A549 (cell line): ENCODE measurements at regions not wholly inside any gene's neighbourhood (a gene's known extent, or its start where the extent isn't known, plus 50 kb on each side); places are given as distances from the start of the nearest gene placed in this dataset.

Experiments
- ATAC-seq, 2 experiments: fragments of 200-7000 bp in 1 of 2; fragments of >200 bp in 1 of 2; cut with Nextera tagmentation in 1 of 2; cut with Tn5 transposase in 1 of 2; 3 replicates each; pipeline versions ENCODE4 v1.8.0 to v1.9.1; 2018 to 2020; ENCODE audit warnings: mild to moderate bottlenecking in 1 of 2, moderate library complexity in 1 of 2
- CTCF ChIA-PET: fragments of 300-600 bp; sonication (Branson Sonifier 250); formaldehyde crosslinking; extraction: SDS; loops from one replicate; lab custom pipeline; 2021; ENCODE audit warnings: antibody characterized with exemption, inconsistent platforms; lab: Yijun Ruan, JAX
- POLR2A ChIA-PET: fragments of 350-600 bp; formaldehyde crosslinking; extraction: SDS; loops from one replicate; lab custom pipeline; 2021; ENCODE audit warnings: antibody characterized with exemption, inconsistent platforms; lab: Yijun Ruan, JAX
- DNase-seq, 2 experiments: peaks; one replicate each; pipeline versions ENCODE4 v3.0.0 to v3.0.0-alpha.2; 2011 to 2016; ENCODE audit warnings: low read depth in 1 of 2, low spot score in 1 of 2
- FAIRE-seq: peaks from 2 replicates; lab custom pipeline; 2011; peaks lifted over from hg19 to GRCh38; lab: Jason Lieb, UNC
- H3K27ac ChIP-seq, 2 experiments: fragments of >200 bp; sonication (Bioruptor Twin); formaldehyde crosslinking; 3 replicates each; pipeline ENCODE4 v1.5.1; 2016 to 2017
- H3K4me1 ChIP-seq: fragments of >200 bp; sonication (Bioruptor Twin); formaldehyde crosslinking; 3 replicates; pipeline ENCODE4 v1.6.1; 2016
- H3K4me2 ChIP-seq: fragments of >200 bp; sonication (Bioruptor Twin); formaldehyde crosslinking; 3 replicates; pipeline ENCODE4 v1.6.1; 2016
- H3K4me3 ChIP-seq: fragments of >200 bp; sonication (Bioruptor Twin); formaldehyde crosslinking; 3 replicates; pipeline ENCODE4 v1.5.1; 2016
- H3K9me3 ChIP-seq: fragments of >200 bp; sonication (Bioruptor Twin); formaldehyde crosslinking; 3 replicates; pipeline ENCODE4 v1.6.1; 2016
- CBX8 ChIP-seq: fragments of 200-600 bp; sonication (generic); IDR thresholded peaks from 2 replicates; pipeline ENCODE4 v1.6.1; 2016
- CHD2 ChIP-seq: fragments of 150-350 bp; IDR thresholded peaks from 2 replicates; pipeline ENCODE4 v1.6.1; 2014; ENCODE audit warnings: low read length; ENCODE audit not compliant: partially characterized antibody
- EHF ChIP-seq: fragments of 250-450 bp; sonication (Bioruptor Pico); IDR thresholded peaks from 2 replicates; pipeline ENCODE4 v1.5.0; 2020; ENCODE audit warnings: mild to moderate bottlenecking
- FOSB ChIP-seq: fragments of 250-450 bp; sonication (Bioruptor Pico); IDR thresholded peaks from 2 replicates; pipeline ENCODE4 v1.5.0; 2020; ENCODE audit warnings: mild to moderate bottlenecking, moderate library complexity
- FOXS1 ChIP-seq: fragments of 250-450 bp; sonication (Bioruptor Pico); IDR thresholded peaks from 2 replicates; pipeline ENCODE4 v1.5.0; 2020; ENCODE audit warnings: mild to moderate bottlenecking, moderate library complexity
- GATA3 ChIP-seq: IDR thresholded peaks from 2 replicates; pipeline ENCODE4 v1.6.1; 2012; ENCODE audit warnings: borderline replicate concordance
- HDAC2 ChIP-seq: fragments of 200-600 bp; sonication (generic); IDR thresholded peaks from 2 replicates; pipeline ENCODE4 v1.6.1; 2016
- HOXA7 ChIP-seq: fragments of 250-450 bp; sonication (Bioruptor Pico); IDR thresholded peaks from 2 replicates; pipeline ENCODE4 v1.5.0; 2020; ENCODE audit warnings: mild to moderate bottlenecking, moderate library complexity
- HOXB5 ChIP-seq: fragments of 250-450 bp; sonication (Bioruptor Pico); IDR thresholded peaks from 2 replicates; pipeline ENCODE4 v1.5.0; 2020; ENCODE audit warnings: mild to moderate bottlenecking, moderate library complexity
- JUN ChIP-seq, 2 experiments: fragments of >200 bp; sonication (Bioruptor Twin); formaldehyde crosslinking; IDR thresholded peaks; 2 replicates in 1 of 2; 3 replicates in 1 of 2; pipeline ENCODE4 v1.6.1; 2016 to 2017
- KDM1A ChIP-seq: fragments of 200-600 bp; sonication (generic); IDR thresholded peaks from 2 replicates; pipeline ENCODE4 v1.6.1; 2016; ENCODE audit warnings: low read depth, mild to moderate bottlenecking
- MAFK ChIP-seq: fragments of 450-650 bp; IDR thresholded peaks from 2 replicates; pipeline ENCODE4 v1.6.1; 2014; ENCODE audit not compliant: partially characterized antibody
- NFE2L2 ChIP-seq: fragments of 150-350 bp; conservative IDR thresholded peaks from 2 replicates; pipeline ENCODE4 v1.6.1; 2014; ENCODE audit warnings: low read length
- POLR2A ChIP-seq: IDR thresholded peaks from 2 replicates; pipeline ENCODE4 v1.6.1; 2012; ENCODE audit warnings: mild to moderate bottlenecking, low read length
- POLR2AphosphoS2 ChIP-seq: conservative IDR thresholded peaks from 2 replicates; pipeline ENCODE4 v1.6.1; 2012; ENCODE audit warnings: low read length, improper control_type of control experiment, inconsistent platforms
- RARB ChIP-seq: fragments of 250-450 bp; sonication (Bioruptor Pico); IDR thresholded peaks from 2 replicates; pipeline ENCODE4 v1.8.0; 2021; ENCODE audit warnings: mild to moderate bottlenecking, moderate library complexity
- RCOR1 ChIP-seq: fragments of 150-350 bp; IDR thresholded peaks from 2 replicates; pipeline ENCODE4 v1.6.1; 2014; ENCODE audit warnings: antibody characterized with exemption, low read length, low read depth
- RFX5 ChIP-seq: fragments of 450-650 bp; IDR thresholded peaks from 2 replicates; pipeline ENCODE4 v1.7.1; 2014; ENCODE audit warnings: antibody characterized with exemption, mild to moderate bottlenecking, moderate library complexity
- RNF2 ChIP-seq: fragments of 200-600 bp; sonication (generic); IDR thresholded peaks from 2 replicates; pipeline ENCODE4 v1.6.1; 2016; ENCODE audit warnings: low read depth, mild to moderate bottlenecking, antibody characterized with exemption, moderate library complexity, borderline replicate concordance
- SMC3 ChIP-seq: fragments of >200 bp; sonication (Bioruptor Twin); formaldehyde crosslinking; IDR thresholded peaks from 3 replicates; pipeline ENCODE4 v1.6.1; 2018; ENCODE audit warnings: inconsistent platforms
- TFCP2L1 ChIP-seq: fragments of 250-450 bp; sonication (Bioruptor Pico); IDR thresholded peaks from 2 replicates; pipeline ENCODE4 v1.5.0; 2021; ENCODE audit warnings: mild to moderate bottlenecking
- ZC3H11A ChIP-seq: fragments of 450-650 bp; IDR thresholded peaks from 2 replicates; pipeline ENCODE4 v1.6.1; 2014; ENCODE audit warnings: antibody characterized with exemption, mild to moderate bottlenecking
- ZNF302 ChIP-seq: fragments of 250-450 bp; sonication (Bioruptor Pico); IDR thresholded peaks from 2 replicates; pipeline ENCODE4 v1.9.0; 2021; ENCODE audit warnings: inconsistent platforms, mild to moderate bottlenecking, moderate library complexity
- ZSCAN20 ChIP-seq: fragments of 250-450 bp; sonication (Bioruptor Pico); IDR thresholded peaks from 2 replicates; pipeline ENCODE4 v1.8.0; 2022; ENCODE audit warnings: mild to moderate bottlenecking, moderate library complexity
- WGBS: methylation state at CpG from one replicate; pipeline ENCODE4 v1.1.6; 2017; ENCODE audit errors: missing lambda C conversion rate; 5-methylcytosine and 5-hydroxymethylcytosine counted together
- TF ChIP-seq, protein P1 (sequence below): IDR thresholded peaks from 2 replicates; pipeline ENCODE4 v1.6.1; 2012; ENCODE audit warnings: low read depth, borderline replicate concordance
- TF ChIP-seq, protein P2 (sequence below): fragments of 250-450 bp; sonication (Bioruptor Pico); IDR thresholded peaks from 2 replicates; pipeline ENCODE4 v1.5.0; 2020; ENCODE audit warnings: low read depth, mild to moderate bottlenecking, moderate library complexity
- TF ChIP-seq, protein P3 (sequence below): fragments of 450-650 bp; IDR thresholded peaks from 2 replicates; pipeline ENCODE4 v1.6.1; 2014; ENCODE audit warnings: antibody characterized with exemption
- TF ChIP-seq, protein P4 (sequence below): fragments of >200 bp; sonication (Bioruptor Twin); formaldehyde crosslinking; IDR thresholded peaks from 3 replicates; pipeline ENCODE4 v1.5.1; 2016
- TF ChIP-seq, protein P5 (sequence below): fragments of >200 bp; sonication (Bioruptor Twin); formaldehyde crosslinking; IDR thresholded peaks from 3 replicates; pipeline ENCODE4 v1.6.1; 2016
- TF ChIP-seq, protein P6 (sequence below): fragments of 150-350 bp; IDR thresholded peaks from 2 replicates; pipeline ENCODE4 v1.6.1; 2014; ENCODE audit warnings: low read depth, mild to moderate bottlenecking, low read length
- TF ChIP-seq, protein P7 (sequence below): IDR thresholded peaks from 2 replicates; pipeline ENCODE4 v1.6.1; 2012

DNA sequence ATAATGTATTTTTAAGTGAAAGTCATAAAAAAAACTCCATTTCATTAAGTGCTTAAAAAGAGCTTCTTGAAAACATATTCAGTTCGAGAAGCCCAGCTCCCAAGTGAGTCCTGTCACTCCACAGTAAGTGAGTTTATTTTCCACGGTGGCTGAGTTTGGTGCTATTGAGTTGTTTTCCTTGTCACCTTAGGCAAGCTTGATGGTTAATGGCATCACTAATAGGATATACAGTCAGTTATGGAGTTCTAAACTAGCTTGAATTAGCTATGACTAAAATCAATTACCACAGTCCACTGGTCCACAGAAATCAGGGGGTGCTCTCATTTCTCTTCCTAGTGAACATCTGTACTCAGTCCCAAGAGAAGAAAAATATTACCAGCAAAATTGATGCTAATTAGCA is 1526.2 kb upstream of the IGFBP7 start:
- Histone ChIP-seq H3K4me2 (no peak overlapping the region), H3K4me3 (no peak overlapping the region), H3K9me3 (no peaks in the 10 kb centered on the region), H3K27ac (no peak overlapping the region), H3K4me1 (peaks cover 17% of the 10 kb centered on the region)
- 19% methylated on average over 2 of the region's 2 CpGs for WGBS
- FAIRE-seq: no peak
- DNase-seq: no peak
- TF ChIP-seq SMC3 (no peak), POLR2A (no peak), HOXB5 (no peak), CBX8 (no peak), RARB (no peak), POLR2AphosphoS2 (no peak), MAFK (no peak), ZC3H11A (no peak), TFCP2L1 (CRISPR knock-in tag) (no peak), FOXS1 (no peak), ZNF302 (CRISPR knock-in tag) (no peak), RFX5 (no peak), CHD2 (no peak), HDAC2 (no peak)
- TF ChIP-seq, protein P1, sequence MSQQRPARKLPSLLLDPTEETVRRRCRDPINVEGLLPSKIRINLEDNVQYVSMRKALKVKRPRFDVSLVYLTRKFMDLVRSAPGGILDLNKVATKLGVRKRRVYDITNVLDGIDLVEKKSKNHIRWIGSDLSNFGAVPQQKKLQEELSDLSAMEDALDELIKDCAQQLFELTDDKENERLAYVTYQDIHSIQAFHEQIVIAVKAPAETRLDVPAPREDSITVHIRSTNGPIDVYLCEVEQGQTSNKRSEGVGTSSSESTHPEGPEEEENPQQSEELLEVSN: no peak
- TF ChIP-seq, protein P2, sequence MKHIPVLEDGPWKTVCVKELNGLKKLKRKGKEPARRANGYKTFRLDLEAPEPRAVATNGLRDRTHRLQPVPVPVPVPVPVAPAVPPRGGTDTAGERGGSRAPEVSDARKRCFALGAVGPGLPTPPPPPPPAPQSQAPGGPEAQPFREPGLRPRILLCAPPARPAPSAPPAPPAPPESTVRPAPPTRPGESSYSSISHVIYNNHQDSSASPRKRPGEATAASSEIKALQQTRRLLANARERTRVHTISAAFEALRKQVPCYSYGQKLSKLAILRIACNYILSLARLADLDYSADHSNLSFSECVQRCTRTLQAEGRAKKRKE (CRISPR knock-in tag): no peak
- TF ChIP-seq, all 56 proteins: peak for 0
- CTCF ChIA-PET: no interaction called here
- POLR2A ChIA-PET: no interaction called here
- ATAC-seq: no peak

DNA sequence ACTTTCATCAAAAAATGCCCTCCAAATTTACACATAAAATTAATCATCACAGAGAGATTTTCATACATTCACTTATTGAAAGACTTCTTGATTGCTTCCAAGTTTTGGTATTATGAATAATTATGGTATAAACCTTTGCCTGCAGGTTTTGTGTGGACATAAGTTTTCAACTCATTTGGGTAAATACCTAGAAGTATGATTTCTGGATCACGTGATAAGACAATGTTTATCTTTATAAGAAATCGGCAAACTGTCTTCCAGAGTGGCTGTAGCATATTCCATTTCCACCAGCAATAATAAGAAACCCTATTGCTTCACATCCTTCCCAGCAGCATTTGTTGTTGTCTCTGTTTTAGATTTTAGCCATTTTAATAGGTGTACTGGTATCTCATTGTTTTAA is 1507.0 kb upstream of the IGFBP7 start:
- no peaks in the 10 kb centered on the region for H3K4me1 ChIP-seq
- TF ChIP-seq, protein P3, sequence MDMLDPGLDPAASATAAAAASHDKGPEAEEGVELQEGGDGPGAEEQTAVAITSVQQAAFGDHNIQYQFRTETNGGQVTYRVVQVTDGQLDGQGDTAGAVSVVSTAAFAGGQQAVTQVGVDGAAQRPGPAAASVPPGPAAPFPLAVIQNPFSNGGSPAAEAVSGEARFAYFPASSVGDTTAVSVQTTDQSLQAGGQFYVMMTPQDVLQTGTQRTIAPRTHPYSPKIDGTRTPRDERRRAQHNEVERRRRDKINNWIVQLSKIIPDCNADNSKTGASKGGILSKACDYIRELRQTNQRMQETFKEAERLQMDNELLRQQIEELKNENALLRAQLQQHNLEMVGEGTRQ: 0 out of 2 replicates have a peak, but pooled peaks have one; percentile 25
- TF ChIP-seq, protein P4, sequence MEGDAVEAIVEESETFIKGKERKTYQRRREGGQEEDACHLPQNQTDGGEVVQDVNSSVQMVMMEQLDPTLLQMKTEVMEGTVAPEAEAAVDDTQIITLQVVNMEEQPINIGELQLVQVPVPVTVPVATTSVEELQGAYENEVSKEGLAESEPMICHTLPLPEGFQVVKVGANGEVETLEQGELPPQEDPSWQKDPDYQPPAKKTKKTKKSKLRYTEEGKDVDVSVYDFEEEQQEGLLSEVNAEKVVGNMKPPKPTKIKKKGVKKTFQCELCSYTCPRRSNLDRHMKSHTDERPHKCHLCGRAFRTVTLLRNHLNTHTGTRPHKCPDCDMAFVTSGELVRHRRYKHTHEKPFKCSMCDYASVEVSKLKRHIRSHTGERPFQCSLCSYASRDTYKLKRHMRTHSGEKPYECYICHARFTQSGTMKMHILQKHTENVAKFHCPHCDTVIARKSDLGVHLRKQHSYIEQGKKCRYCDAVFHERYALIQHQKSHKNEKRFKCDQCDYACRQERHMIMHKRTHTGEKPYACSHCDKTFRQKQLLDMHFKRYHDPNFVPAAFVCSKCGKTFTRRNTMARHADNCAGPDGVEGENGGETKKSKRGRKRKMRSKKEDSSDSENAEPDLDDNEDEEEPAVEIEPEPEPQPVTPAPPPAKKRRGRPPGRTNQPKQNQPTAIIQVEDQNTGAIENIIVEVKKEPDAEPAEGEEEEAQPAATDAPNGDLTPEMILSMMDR: no peak
- TF ChIP-seq HOXA7: no peak
- TF ChIP-seq JUN (IDR thresholded peaks at IDR 0.05): no peak
- TF ChIP-seq KDM1A: no peak
- no peak for TF ChIP-seq NFE2L2
- H3K27ac ChIP-seq: no peak overlapping the region
- FAIRE-seq: no peak
- no peak for DNase-seq
- no peak overlapping the region for H3K4me2 ChIP-seq
- ATAC-seq: no peak
- no peak overlapping the region for H3K4me3 ChIP-seq
- WGBS: 18% methylated on average over 2 of the region's 2 CpGs
- no peaks in the 10 kb centered on the region for H3K9me3 ChIP-seq
- POLR2A ChIA-PET: no interaction called here
- CTCF ChIA-PET: no interaction called here

DNA sequence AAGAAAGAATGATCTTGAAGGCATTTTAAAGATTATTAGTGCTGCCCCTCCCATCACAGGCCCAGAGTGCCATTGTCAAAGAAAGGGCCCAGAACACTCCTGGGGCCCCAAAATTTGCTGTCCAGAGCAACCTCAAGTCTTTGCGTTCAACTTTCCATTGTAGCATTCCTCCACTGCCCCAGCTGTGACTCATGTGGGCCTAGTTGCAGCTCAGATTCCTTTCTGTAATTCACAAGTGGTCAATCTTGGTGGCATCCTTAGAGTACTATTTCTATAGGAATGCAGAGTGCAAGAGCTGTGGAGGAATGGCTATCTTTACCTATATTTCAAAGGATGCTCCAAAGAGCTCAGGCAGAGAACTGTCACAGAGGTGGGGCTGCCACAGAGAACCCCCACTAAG is 1500.8 kb upstream of the IGFBP7 start:
- no peaks in the 10 kb centered on the region for H3K9me3 ChIP-seq
- ChIA-PET CTCF (no interaction called here), POLR2A (no interaction called here)
- H3K4me3 ChIP-seq: no peak overlapping the region
- 40% methylated on average over 1 of the region's 1 CpG for WGBS
- TF ChIP-seq CHD2: no peak
- no peak for TF ChIP-seq GATA3
- TF ChIP-seq, protein P5, sequence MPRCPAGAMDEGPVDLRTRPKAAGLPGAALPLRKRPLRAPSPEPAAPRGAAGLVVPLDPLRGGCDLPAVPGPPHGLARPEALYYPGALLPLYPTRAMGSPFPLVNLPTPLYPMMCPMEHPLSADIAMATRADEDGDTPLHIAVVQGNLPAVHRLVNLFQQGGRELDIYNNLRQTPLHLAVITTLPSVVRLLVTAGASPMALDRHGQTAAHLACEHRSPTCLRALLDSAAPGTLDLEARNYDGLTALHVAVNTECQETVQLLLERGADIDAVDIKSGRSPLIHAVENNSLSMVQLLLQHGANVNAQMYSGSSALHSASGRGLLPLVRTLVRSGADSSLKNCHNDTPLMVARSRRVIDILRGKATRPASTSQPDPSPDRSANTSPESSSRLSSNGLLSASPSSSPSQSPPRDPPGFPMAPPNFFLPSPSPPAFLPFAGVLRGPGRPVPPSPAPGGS: no peak
- no peak for TF ChIP-seq FOSB (CRISPR knock-in tag)
- no peak for TF ChIP-seq RCOR1
- no peak for TF ChIP-seq ZSCAN20 (CRISPR knock-in tag)
- TF ChIP-seq, protein P3: no peak
- no peak for TF ChIP-seq RNF2
- no peak for TF ChIP-seq CBX8
- no peak for TF ChIP-seq EHF
- TF ChIP-seq, protein P6, sequence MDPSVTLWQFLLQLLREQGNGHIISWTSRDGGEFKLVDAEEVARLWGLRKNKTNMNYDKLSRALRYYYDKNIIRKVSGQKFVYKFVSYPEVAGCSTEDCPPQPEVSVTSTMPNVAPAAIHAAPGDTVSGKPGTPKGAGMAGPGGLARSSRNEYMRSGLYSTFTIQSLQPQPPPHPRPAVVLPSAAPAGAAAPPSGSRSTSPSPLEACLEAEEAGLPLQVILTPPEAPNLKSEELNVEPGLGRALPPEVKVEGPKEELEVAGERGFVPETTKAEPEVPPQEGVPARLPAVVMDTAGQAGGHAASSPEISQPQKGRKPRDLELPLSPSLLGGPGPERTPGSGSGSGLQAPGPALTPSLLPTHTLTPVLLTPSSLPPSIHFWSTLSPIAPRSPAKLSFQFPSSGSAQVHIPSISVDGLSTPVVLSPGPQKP: no peak
- TF ChIP-seq, protein P7, sequence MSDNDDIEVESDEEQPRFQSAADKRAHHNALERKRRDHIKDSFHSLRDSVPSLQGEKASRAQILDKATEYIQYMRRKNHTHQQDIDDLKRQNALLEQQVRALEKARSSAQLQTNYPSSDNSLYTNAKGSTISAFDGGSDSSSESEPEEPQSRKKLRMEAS: no peak
- no peak for ATAC-seq
- H3K4me2 ChIP-seq: no peak overlapping the region
- H3K4me1 ChIP-seq: no peaks in the 10 kb centered on the region
- no peak for DNase-seq
- H3K27ac ChIP-seq: no peak overlapping the region
- no peak for FAIRE-seq
